Transverse colon (tissue), 4 donors: ENCODE measurements at regions not wholly inside any gene's neighbourhood (a gene's known extent, or its start where the extent isn't known, plus 50 kb on each side); places are given as distances from the start of the nearest gene placed in this dataset.

Experiments
- CTCF ChIP-seq, 5 experiments: fragments of 200-600 bp in 3 of 5; fragments of 450-650 bp in 2 of 5; sonication (generic) in 3 of 5; IDR thresholded peaks; 1 replicate in 2 of 5; 2 replicates in 3 of 5; pipeline ENCODE4 v1.5.1; 2016 to 2017; ENCODE audit warnings: antibody characterized with exemption in 5 of 5, inconsistent platforms in 3 of 5, mild to moderate bottlenecking in 2 of 5, moderate library complexity in 1 of 5
- EP300 ChIP-seq: sonication (generic); formaldehyde crosslinking; IDR thresholded peaks from one replicate; pipeline ENCODE4 v1.6.1; 2017; ENCODE audit warnings: antibody characterized with exemption, low read depth
- POLR2A ChIP-seq: fragments of 450-650 bp; IDR thresholded peaks from one replicate; pipeline ENCODE4 v1.6.1; 2016; ENCODE audit warnings: antibody characterized with exemption, mild to moderate bottlenecking, moderate library complexity
- POLR2AphosphoS5 ChIP-seq, 3 donors: sonication (generic); formaldehyde crosslinking; IDR thresholded peaks; one replicate each; pipeline ENCODE4 v1.6.1; 2016; ENCODE audit warnings: antibody characterized with exemption in 3 of 3

GRCh38 chr12:47316609-47317049 lies 236.9 kb upstream of the AMIGO2 start:
- TF ChIP-seq POLR2A (no peak), CTCF (IDR thresholded peaks at IDR 0.05) (no peak), EP300 (no peak), POLR2AphosphoS5 (IDR thresholded peaks at IDR 0.05) (peak in 1 of 3 donors; percentile 29)
